M059J (cell line): ENCODE measurements at regions not wholly inside any gene's neighbourhood (a gene's known extent, or its start where the extent isn't known, plus 50 kb on each side); places are given as distances from the start of the nearest gene placed in this dataset.

ENCODE experiments used
- DNase-seq: peaks from one replicate; pipeline ENCODE4 v3.0.0-alpha.2; 2012; ENCODE audit warnings: low read depth

DNA sequence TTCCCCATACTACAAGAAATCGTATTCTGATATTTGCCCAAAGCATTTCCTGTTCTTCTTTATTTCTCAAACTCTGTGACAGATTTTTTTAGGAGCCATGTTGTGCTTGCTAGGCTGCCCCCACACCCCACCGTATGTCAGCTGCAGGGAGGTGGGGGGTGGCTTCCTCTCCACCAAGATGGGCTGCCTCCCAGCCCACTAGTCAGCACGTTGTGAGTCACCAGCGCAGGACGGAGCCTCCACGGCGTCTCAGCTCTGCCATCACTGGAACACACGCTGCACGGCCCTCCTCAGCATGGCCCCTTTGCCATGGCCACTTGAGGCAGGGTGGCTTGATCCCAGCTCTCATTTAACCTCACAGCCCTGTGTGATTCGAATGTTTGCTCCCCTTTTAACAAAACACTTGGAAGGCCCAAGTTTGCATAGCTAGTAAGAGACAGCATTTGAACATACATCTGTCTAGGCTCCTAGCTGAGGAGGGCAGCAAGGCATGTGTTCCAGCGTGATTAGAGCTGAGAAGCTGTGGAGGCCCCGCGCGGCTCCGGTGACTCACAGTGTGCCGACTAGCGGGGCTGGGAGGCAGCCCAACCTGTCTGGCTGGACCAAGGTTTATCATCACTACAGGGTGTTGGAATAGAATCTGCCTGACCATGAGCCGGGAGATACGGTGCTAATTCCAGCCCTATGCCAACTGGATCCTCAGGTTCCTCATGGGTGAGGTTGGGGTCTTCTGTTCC lies 180.7 kb upstream of the NCAM1 start:
- peak; percentile 38 for DNase-seq

DNA sequence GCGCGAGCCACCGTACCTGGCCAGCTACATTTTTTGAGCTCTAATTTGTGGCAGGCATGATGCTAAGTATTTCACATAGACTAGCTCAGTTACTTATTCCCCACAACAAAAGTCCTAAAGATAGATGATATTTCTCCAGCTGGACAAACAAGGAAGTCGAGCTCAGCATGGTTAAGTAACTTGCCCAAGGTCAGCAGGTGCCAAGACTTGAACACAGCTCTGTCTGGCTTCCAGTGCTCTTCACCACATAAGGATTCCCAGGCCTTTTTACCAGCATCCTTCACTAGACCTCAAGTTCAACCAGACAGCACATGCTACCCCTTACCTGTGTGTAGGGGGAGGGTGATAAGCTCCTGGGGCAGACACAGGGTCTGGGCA lies 177.3 kb upstream of the NCAM1 start:
- DNase-seq, result no peak

DNA sequence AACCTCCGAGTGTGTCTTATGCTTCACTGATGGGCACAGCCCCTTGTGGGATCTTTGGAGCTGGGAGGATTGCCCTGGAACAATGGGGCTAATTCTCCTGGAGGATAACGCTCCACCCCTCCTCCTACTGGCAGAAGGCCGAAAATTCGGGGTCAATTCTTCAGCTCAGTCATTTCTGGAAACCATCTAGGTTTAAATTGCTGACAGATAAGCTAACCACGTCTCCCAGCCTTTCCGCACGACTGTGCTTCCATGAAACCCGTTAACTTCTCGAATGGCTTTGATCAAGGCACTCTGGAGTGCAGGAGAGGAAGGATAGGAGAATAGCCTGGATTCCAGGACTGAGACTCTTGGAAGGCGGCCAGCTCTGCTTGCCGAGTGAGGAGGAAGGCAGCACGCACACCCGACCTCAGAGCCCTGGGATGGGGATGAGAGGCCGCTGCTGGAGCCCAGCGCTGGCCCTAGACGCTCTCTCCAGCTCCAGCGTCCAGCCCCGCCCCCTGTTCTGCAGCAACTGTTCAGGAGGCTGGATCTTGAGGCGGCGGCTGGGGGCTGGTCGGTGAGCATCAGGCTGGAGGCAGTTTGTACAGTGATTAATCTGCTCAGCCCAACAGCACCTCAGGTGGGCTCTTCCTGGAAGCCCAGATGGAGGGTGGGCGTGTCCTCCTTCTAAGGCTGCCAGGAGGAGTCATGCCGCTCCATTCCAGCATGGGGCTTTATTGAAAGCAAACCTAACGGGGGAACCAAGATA lies 176.7 kb upstream of the NCAM1 start:
- peak; percentile 18 for DNase-seq

DNA sequence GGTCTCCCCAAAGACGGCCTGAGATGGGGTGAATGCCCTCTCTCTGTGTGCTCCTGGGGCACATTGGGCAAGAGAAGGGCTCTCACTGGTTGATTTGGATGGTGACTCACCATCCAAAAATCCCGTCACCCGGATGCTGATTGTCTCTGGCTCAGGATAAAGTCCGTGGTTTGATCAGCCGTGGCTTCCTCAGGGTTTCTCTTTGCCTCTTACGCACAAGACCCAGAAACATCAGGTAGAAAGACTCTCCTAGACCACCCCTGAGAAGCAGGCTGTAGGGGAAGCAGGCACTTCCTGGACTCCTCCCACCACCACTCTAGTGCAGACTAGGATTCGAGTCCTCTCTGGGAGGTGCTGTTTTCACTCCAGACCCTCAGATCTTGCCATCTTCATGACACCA lies 176.1 kb upstream of the NCAM1 start:
- peak; percentile 45 for DNase-seq

DNA sequence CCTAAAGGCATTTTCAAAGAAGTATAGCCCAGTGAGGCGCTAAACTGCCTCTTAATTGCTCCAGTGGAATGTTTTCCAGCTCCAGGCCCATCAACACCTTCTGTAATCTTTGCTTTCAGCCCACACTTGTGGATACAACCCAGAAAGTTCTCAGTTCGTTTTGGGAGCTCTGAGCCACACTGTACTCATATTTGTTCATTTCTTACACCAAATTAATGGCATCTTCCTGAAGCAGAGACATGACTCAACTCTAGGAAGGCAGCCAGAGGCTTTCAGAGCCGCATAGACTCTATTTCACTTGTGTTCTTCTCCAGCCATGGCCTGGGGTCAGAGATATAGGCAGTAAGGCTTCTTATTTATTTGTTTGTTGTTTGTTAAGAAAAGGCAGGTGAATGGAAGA lies 175.5 kb upstream of the NCAM1 start:
- peak; percentile 20 for DNase-seq

DNA sequence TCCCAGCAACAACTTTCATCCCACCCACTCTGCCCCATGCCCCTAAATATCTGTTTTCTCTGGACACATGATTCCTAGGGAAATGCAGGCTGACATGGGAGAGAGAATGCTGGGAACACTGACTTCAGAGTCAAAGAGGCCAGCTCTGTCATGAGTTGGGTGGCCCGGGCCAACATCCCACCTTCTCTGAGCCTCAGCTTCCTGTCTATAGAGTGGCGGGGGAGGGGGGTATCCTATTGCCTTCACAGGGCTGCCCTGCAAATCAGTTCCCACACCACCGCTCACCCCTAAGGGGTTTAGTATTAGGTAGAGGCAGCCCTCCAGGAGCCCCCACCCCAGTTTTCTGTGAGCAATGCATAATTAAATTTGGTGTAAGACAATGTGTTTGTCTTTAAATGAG lies 175.0 kb upstream of the NCAM1 start:
- DNase-seq, result no peak

DNA sequence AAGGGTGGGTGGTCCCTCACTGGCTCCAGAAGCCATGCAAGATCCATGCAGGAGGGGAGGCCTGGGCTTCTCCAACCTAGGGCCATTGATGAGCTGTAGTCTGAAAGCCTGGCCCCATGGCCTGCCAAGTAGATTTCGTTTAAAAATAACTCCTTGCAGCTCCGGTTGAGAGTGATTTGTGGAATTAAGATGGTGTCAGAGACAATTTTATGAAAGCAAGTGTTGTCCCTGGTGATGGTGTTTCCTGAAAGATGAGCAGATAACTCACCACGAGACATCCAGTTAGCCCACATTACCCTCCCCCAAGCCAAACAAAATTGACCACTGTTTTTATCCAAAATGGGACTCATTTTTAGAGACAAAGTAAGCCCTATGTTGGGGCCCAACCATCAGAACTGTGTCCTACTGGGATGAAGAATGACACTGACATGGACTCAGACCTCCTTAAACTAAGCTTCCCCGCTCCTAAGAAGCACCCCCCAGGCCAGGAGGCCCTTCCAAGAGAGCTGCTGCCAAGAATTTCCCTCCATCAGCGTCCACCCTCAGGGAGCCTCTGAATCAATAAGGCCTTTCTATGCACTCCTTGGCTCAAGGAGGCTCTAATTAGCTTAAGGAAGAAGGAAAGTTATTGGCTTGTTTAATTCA lies 174.2 kb upstream of the NCAM1 start:
- DNase-seq, result no peak

DNA sequence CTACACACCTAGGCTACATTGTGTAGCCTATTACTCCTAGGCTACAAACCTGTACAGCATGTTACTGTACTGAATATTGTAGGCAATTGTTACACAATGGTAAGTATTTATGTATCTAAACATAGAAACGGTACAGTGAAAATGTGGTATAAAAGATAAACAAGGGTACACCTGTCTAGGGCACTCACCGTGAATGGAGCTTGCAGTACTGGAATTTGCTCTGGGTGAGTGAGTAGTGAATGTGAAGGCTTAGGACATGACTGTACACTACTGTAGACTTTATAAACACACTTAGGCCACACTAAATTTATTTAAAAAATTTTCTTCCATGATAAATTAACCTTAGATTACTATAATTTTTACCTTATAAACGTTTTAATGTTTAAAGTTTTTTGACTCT lies 171.7 kb upstream of the NCAM1 start:
- DNase-seq, result no peak

DNA sequence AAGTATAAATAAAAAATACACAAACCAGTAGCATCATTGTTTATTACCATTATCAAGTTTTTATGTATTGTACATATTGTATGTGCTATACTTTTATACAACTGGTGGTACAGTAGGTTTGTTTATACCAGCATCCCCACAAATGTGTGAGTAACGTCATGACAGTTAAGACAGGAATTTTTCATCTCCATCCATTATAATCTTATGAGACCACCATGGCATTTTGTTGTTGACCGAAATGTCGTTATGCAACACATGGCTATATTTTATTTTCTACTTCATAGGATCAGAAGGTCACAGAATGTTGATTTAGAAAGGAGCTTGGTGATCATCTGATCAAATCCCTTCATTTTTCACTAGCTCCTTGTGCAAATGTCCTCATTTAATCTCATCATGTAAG lies 170.9 kb upstream of the NCAM1 start:
- DNase-seq, result no peak

DNA sequence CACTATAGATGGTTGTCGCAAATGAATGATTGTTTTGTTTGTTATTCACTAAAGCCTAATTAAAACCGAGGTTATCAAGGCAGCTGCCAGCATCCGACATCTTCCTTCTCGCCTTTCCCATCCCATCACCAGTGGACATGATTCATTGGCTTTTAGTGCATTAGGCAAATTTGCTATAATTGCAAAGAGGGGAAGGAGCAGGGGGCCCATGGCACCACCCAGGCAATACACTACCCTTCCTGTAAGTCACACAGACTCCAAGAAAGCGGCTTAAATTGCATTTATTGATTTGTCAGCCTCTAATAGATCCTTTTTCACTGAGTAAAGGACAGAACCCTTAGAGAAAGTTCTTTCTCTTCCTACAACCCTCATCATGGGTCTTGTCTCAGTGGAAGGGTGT lies 169.2 kb upstream of the NCAM1 start:
- no peak for DNase-seq

DNA sequence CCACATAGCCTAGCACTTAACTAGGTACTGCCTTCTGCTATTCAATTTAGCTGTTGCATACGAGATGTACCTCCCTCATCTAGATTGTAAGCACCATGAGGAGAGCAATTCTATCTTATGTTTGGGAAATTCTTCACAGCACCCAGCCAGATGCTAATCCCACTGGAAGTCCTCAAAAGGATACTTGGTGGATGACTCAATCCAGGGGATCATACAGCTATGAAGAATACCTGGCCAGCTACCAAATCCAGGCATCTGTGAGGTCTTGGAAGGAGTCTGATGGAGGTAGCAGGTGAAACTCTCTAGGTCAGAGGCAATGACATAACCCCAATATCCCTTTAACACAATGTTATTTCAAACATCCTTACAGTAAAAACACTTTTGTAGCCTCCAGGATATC lies 167.8 kb upstream of the NCAM1 start:
- no peak for DNase-seq

DNA sequence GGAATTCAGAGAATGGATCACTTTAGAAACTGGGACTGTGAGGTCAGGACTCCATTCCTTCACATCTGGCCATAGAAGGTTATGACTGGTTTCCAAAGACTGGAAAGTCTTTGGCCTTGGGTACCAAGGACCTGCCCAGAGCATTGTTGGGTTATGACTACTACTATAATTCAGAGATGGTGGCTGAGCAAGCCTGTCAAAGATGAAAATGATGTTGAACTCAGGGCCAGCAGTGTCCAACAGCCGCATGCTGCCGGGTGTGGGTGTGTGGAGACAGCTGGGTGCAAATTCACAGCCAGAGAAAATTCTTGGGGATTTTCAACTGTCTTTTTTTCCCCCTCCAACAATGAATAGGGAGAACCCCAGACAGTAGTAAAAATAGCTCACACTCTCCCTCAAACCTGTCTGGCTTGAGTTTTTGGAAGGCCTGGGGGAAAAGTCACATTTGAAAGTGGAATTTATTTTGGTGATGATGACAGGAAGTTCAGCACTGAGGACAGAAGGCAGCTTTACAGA lies 166.8 kb upstream of the NCAM1 start:
- no peak for DNase-seq

DNA sequence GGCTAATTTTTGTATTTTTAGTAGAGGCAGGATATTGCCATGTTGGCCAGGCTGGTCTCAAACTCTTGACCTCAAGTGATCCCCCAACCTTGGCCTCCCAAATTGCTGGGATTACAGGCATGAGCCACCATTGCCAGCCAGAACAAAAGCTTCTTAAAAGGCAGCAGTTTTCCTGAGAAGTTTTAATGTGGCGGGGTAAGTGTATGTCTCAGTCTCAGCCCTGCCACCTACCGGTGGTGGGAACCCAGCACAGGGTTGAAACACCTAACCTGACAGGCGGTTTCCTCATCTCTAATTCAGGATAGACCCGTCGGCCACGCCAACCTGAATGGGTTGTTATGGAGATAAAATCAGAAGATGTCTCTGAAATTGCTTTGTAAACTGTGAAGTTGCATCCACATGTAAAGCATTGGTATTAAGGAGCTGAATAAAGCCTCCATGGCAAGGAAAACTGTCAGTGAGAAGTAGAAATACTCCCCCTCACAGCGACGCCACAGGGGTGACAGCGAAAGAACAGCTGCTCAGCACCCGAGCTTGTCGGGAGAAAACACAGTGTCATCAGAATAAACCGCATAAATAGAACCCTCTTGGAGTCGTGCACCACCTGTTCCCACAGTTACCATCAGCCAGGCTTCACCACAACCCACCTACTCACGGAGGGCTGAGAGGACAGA lies 165.9 kb upstream of the NCAM1 start:
- peak; percentile 29 for DNase-seq

DNA sequence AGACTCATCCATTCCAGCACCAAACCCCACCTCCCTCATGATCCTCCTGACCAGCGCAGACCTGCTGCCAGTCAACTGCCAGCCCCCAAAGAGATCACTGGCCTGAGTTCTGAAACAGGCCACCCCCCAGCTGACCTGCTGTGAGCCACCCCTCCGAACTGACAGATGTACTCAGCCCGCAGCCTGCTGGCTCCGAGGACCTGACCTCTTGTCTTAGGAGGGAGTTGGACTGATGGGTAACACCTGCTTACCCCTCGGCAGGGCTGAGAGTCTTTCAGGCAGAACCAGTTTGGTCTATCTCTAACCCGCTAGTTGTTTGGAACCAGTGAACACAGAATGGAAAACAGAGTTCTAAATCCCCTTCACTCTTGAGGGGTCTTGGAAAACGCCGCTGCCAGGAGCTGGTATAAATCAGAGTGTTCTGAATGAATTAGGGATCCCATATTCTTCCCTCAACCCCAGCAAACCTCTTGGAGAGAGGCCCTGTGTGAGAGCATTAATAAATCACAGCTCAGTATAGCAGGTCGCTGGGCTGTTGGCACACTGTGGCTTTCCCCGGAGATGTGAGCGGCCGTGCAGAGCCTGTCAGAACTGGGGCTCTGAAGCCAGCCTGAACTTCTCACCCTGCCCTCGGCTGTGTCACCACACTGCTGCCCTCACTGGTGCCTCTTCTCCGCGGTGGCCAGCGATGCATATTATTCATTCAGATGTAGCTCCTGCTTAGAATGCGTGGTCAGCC lies 165.1 kb upstream of the NCAM1 start:
- peak; percentile 16 for DNase-seq

DNA sequence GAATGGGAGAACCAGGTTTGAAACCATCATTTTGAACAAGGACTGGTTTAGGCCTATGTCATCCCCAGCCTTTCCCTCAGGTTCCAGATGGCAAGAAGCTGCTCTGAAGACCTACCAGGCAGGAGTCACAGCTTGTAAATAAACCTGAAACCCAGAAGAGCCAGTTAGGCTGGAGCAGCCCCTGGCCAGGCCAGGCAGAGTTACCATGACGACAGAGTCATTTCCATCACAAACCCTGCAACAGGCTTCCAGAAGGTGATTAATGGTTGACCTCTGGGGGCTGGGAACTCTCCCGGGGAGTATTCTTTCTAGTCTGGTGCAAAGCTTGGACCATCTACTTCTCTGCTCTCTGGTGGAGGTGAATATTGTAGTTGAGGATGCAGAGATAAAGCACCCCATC lies 164.1 kb upstream of the NCAM1 start:
- DNase-seq, result peak; percentile 20

DNA sequence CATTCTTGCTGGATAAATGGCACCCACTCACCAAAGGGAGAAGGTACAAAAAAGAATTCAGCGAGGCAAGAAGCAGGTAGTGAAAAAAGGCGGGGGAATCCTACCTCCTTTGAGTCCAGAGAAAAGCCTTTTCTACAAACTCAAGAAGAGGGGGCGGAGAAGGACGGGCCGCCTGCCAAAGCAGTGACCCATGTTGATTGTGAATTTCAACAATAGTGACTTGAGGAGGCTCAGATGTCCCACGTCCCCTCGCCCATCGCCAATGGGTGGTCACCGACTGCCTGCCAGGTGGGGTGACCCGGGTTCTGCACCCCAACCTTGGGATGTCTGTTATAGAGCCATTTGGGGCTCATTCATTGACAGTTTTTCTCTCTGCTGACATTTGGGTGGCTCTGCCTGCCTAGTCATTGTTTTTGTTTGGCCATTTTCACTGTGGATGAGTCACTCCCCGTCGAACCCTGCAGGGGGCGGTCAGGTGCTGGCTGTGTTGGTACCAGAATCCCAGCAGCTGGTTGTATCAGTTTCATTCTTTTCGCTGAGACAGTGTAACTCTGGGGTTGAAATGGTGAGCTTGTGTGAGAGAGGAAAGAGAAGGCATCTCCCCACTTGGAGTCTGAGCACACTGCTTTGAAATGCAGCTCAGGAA lies 163.4 kb upstream of the NCAM1 start:
- peak; percentile 46 for DNase-seq

DNA sequence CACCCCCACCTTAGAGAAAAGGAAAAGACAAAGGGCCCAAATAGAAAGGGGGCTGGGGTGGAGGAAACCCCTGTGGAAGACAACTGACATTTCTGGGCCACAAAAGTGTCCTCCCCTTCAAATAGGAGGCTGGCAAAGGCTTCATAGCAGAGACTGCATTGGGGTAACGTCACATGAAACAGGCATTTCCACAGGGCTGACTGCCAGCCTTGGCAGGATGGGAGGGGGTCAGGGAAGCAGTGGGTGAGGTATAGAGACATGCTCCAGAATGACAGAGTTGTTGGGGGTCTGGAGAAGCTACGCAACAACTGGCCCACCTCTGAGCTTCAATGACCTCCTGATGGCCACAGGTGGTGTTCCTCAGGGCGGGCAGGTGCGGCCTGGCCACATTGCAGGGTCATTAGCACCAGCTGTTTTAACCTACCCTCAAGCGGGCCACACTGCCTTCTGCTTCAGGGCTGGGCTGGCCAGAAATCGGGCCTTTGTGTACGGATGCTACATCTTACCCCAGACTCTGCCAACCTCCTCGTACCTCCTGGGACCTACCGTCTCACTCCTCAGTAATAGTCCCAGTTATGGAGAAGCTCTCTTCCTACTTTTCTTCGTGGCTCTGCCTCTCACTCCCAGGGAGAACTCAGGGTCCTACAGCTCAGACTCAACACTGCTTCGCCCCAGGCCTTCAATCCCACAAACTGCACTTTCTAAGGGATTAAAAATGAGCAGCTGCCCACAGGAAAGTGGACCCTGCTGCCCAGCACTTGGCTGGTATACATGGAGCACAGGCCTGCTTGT lies 160.0 kb upstream of the NCAM1 start:
- DNase-seq, result no peak

DNA sequence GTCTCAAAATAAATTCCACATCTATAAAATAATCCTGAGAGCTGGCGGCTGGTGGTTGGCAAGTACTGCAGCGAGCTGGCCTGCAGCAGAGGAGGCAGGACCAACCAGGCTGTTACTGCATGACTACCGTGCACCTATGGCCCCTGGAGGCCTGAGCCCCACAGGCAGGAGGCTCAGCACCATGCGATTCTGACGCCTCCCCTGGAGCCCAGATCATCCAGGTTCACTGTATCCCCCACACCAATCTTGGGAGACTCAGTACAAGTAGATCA lies 159.5 kb upstream of the NCAM1 start:
- DNase-seq, result no peak

DNA sequence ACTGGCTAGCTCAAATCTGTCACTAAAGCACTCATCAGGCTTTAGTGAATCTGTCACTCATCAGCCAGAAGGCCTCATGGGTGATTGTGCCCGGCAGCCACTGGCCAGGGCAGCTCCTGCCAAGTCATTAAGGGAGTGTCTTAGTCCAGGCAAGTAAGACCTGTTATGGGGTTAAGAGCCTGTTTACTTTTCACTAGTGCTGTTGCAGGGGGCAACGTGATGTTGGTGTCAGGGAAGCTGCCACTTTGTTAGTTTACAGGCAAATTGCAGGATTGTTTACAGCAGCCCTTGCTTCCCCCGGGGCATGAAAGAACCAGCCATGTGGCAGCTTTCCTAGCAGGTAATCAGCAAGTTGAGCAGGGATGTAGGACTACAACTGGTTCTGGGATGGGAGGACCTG lies 155.6 kb upstream of the NCAM1 start:
- no peak for DNase-seq

DNA sequence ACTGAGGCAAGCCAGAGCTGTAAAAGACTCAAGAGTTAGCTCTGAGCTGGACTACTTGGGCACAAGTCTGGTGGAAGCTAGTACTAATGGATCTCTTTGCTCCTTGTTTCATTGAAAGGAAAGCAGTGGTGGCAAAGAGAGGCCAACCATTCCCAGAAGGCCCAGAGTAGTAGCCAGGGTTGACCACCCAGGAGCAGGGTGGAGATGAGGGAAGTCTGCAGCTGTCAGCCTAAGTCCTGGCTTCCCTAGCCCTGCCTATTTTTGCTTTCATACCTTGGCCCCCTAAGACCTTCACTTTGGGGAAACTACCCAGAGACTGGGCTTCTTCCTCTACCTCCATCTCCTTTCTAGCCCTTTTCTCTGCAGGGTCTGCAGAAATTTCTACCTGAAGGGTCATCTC lies 155.0 kb upstream of the NCAM1 start:
- DNase-seq, result no peak

DNA sequence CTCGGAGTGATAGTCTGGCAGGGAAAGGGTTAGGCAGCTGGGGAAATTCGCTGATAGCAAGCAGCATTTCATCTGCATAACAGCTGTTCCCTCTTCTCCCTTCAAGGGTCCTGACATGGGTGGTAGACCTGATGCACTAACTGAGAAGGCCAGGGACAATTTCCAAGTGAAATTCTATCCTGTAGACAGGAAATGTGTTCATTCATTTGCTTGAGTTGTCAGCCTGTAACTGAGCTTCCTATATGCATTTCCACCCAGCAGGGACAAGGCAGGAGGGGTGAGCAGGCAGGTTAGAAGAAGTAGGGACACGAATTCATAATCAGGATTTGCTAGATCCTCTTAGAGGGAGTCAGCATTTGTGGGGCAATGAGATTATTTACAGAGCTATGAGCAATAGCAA lies 154.3 kb upstream of the NCAM1 start:
- DNase-seq, result no peak
